ENCODE measurements at regions not wholly inside any gene's neighbourhood (a gene's known extent, or its start where the extent isn't known, plus 50 kb on each side); places are given as distances from the start of the nearest gene placed in this dataset.

DNA sequence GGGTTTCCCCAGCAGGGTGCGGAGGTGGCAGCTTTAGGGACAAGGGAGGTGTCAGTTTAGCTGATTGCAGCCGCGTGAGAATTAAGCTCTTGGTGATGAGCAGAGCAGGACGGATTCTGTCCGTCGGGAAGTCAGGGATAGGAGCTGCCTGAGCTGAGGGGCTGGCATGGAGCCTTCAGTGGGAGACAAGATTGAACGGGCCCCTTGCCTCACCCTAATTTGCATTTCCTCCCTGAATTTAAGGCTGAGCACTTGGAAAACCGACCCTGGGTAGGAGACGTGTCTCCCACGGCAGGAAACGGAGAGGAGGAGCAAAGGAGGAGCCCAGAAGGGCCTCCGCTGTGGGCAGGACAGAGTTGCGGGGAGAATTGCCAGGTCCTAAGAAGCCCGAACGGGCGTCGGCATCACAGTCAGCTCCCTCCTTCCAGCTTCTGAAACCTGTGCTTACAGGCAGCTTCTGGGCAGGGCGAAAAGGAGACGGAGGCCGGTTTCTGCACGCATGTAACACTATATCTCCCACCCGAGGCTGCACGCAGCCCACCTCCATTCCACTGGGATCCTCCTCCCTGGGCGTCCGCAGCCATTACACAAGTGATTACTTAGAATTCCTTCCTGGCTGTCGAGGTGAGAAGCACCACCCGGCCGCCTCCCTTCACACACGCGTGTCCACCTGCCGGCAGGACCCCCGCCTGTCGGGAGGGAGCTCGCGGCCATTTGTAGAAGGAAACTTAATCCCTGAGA is 345.8 kb downstream of the BRD1 start:
- Histone ChIP-seq H3K36me3 (ENCODE audit: control insufficient read depth in 2 of 2, insufficient read depth in 1 of 2, low read length in 2 of 2) (no peaks in the 10 kb centered on the region), H3K9me3 (ENCODE audit: control insufficient read depth, insufficient read depth, low read depth, low read length) (no peaks in the 10 kb centered on the region), H3K27ac (ENCODE audit: extremely low read depth, low read depth, low read length) (no peak overlapping the region), H3K4me3 (ENCODE audit: low read depth, low read length) (peak overlapping the region; percentile 5; the same call in 1 of the 2 replicates), H3K4me1 (ENCODE audit: control insufficient read depth, insufficient read depth, low read length) (no peaks in the 10 kb centered on the region; the same call in 1 of the 2 replicates)
- TF ChIP-seq ZFHX2 (tag by site-specific recombination; conservative IDR thresholded peaks at IDR 0.05) (peak; percentile 25; the same call in 1 of the 2 replicates), ZNF335 (tag by site-specific recombination; conservative IDR thresholded peaks at IDR 0.05) (peak; percentile 67), GLI2 (tag by site-specific recombination; IDR thresholded peaks at IDR 0.05; ENCODE audit: borderline replicate concordance, low read depth) (no peak)
- POLR2A ChIA-PET, result no interaction called here
- CTCF ChIA-PET, result interaction anchor here (0.7 kb wide), 1 partner anchor 31 kb away, joined by 3 read pairs; no protein-coding TSS in a partner anchor

DNA sequence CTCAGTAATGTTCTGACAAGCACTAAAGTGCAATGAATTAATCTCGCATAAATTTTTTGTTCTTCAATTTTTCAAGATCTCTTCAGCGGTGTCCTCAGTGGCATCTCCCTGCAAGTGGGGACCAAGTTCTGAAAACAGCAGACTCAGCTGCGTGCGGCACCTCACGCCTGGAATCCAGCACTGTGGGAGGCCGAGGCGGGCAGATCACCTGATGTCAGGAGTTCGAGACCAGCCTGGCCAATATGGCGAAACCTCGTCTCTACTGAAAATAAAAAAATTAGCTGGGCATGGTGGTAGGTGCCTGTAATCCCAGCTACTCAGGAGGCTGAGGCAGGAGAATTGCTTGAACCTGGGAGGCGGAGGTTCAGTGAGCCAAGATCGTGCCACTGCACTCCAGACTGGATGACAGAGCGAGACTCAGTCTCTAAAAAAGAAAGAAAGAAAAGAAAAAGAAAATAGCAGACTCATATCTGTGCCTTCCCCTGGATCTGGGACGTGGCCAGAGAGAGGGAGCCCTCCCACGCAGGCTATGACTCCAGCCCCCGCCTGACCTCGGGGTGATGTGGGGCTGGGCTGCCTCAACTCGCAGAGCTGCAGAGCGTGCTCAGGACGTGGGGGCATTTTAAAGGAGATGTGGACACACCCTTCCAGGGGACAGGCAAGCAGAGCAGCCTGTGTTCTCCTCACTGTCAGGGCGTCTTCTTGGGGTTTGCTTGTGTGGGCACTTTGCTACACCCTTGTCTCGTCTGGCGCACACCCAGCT is 346.6 kb downstream of the BRD1 start:
- H3K9me3 ChIP-seq (ENCODE audit: control insufficient read depth, insufficient read depth, low read depth, low read length), result no peaks in the 10 kb centered on the region

GRCh38 chr22:49480331-49480730 is 347.3 kb downstream of the BRD1 start:
- CTCF ChIA-PET, result interaction anchor here (0.9 kb wide), 1 partner anchor 22 kb away, joined by 3 read pairs; no protein-coding TSS in a partner anchor
- no peak overlapping the region for H3K4me3 ChIP-seq (ENCODE audit: low read depth, low read length)
- POLR2A ChIA-PET, result no interaction called here
- no peaks in the 10 kb centered on the region for H3K36me3 ChIP-seq (ENCODE audit: control insufficient read depth in 2 of 2, insufficient read depth in 1 of 2, low read length in 2 of 2)
- TF ChIP-seq ZNF174 (tag by site-specific recombination; IDR thresholded peaks at IDR 0.05), result no peak
- no peak for TF ChIP-seq ZNF76 (tag by site-specific recombination; IDR thresholded peaks at IDR 0.05; ENCODE audit: borderline replicate concordance, low read depth)
- no peak for TF ChIP-seq SALL2 (tag by site-specific recombination; IDR thresholded peaks at IDR 0.05; ENCODE audit: borderline replicate concordance)
- TF ChIP-seq KLF9 (tag by site-specific recombination; IDR thresholded peaks at IDR 0.05; ENCODE audit: low read depth), result no peak
- TF ChIP-seq ZSCAN5A (tag by site-specific recombination; IDR thresholded peaks at IDR 0.05), result no peak
- TF ChIP-seq ZNF324 (tag by site-specific recombination; IDR thresholded peaks at IDR 0.05), result no peak
- no peak for TF ChIP-seq ZBTB1 (tag by site-specific recombination; IDR thresholded peaks at IDR 0.05)
- no peak for TF ChIP-seq ZNF561 (tag by site-specific recombination; IDR thresholded peaks at IDR 0.05; ENCODE audit: borderline replicate concordance)
- TF ChIP-seq, protein P1, sequence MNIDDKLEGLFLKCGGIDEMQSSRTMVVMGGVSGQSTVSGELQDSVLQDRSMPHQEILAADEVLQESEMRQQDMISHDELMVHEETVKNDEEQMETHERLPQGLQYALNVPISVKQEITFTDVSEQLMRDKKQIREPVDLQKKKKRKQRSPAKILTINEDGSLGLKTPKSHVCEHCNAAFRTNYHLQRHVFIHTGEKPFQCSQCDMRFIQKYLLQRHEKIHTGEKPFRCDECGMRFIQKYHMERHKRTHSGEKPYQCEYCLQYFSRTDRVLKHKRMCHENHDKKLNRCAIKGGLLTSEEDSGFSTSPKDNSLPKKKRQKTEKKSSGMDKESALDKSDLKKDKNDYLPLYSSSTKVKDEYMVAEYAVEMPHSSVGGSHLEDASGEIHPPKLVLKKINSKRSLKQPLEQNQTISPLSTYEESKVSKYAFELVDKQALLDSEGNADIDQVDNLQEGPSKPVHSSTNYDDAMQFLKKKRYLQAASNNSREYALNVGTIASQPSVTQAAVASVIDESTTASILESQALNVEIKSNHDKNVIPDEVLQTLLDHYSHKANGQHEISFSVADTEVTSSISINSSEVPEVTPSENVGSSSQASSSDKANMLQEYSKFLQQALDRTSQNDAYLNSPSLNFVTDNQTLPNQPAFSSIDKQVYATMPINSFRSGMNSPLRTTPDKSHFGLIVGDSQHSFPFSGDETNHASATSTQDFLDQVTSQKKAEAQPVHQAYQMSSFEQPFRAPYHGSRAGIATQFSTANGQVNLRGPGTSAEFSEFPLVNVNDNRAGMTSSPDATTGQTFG (tag by site-specific recombination; IDR thresholded peaks at IDR 0.05; ENCODE audit: borderline replicate concordance), result no peak
- no peak for TF ChIP-seq ZNF350 (tag by site-specific recombination; IDR thresholded peaks at IDR 0.05)
- TF ChIP-seq ZNF48 (tag by site-specific recombination; IDR thresholded peaks at IDR 0.05), result no peak
- H3K4me1 ChIP-seq (ENCODE audit: control insufficient read depth, insufficient read depth, low read length), result peaks cover 2% of the 10 kb centered on the region
- H3K27ac ChIP-seq (ENCODE audit: extremely low read depth, low read depth, low read length), result no peak overlapping the region
- no peaks in the 10 kb centered on the region for H3K9me3 ChIP-seq (ENCODE audit: control insufficient read depth, insufficient read depth, low read depth, low read length)

More for the DNA sequence above, 346.6 kb downstream of the BRD1 start:
- POLR2A ChIA-PET, result no interaction called here
- no peak overlapping the region for H3K4me3 ChIP-seq (ENCODE audit: low read depth, low read length)
- no peaks in the 10 kb centered on the region; the same call in 1 of the 2 replicates for H3K4me1 ChIP-seq (ENCODE audit: control insufficient read depth, insufficient read depth, low read length)
- no peaks in the 10 kb centered on the region for H3K36me3 ChIP-seq (ENCODE audit: control insufficient read depth in 2 of 2, insufficient read depth in 1 of 2, low read length in 2 of 2)
- TF ChIP-seq ZNF837 (tag by site-specific recombination; IDR thresholded peaks at IDR 0.05), result no peak
- TF ChIP-seq ZNF16 (tag by site-specific recombination; IDR thresholded peaks at IDR 0.05; ENCODE audit: low read depth), result no peak
- TF ChIP-seq ZNF404 (tag by site-specific recombination; IDR thresholded peaks at IDR 0.05), result no peak
- peak; percentile 38; the same call in 1 of the 2 replicates for TF ChIP-seq EGR2 (tag by site-specific recombination; IDR thresholded peaks at IDR 0.05; ENCODE audit: low read depth)
- no peak for TF ChIP-seq ZNF266 (tag by site-specific recombination; IDR thresholded peaks at IDR 0.05; ENCODE audit: low read depth)
- peak; percentile 60; the same call in 1 of the 2 replicates for TF ChIP-seq ZFHX2 (tag by site-specific recombination; conservative IDR thresholded peaks at IDR 0.05)
- no peak overlapping the region for H3K27ac ChIP-seq (ENCODE audit: extremely low read depth, low read depth, low read length)
- CTCF ChIA-PET, result no interaction called here
